NT2/D1 (cell line): ENCODE measurements at regions not wholly inside any gene's neighbourhood (a gene's known extent, or its start where the extent isn't known, plus 50 kb on each side); places are given as distances from the start of the nearest gene placed in this dataset.

Experiments
- SUZ12 ChIP-seq: IDR thresholded peaks from 2 replicates; pipeline ENCODE4 v1.6.1; 2011; ENCODE audit not compliant: insufficient read length, insufficient read depth; ENCODE audit errors: extremely low read depth
- ZNF274 ChIP-seq: IDR thresholded peaks from 2 replicates; pipeline ENCODE4 v1.6.1; 2011; ENCODE audit warnings: mild to moderate bottlenecking, low read depth, low read length

DNA sequence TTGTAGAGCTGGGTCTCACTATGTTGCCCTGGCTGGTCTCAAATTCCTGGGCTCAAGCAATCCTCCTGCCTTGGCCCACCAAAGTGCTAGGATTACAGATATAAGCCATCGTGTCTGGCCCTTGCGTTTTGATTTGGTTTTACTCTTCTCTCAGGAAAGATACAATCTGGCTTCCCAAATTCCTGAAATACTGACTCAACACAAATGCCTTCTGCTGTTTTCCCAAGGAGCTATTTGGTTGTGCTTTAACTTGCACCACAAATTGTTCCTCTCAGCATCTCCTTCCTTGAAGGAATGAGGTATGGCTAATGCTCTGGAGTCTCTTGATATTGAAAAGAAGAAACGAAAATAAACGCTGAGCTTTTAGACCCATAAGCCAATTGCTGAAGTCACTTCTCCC is 110.0 kb upstream of the PAX6 start:
- TF ChIP-seq ZNF274, result no peak
- TF ChIP-seq SUZ12, result no peak
